ENCODE measurements at regions not wholly inside any gene's neighbourhood (a gene's known extent, or its start where the extent isn't known, plus 50 kb on each side); places are given as distances from the start of the nearest gene placed in this dataset.

GRCh38 chr12:34142430-34142829, 120.1 kb downstream of the ALG10 start:
- Histone ChIP-seq H3K9me3 (ENCODE audit: control insufficient read depth, insufficient read depth, low read depth, low read length) (no peaks in the 10 kb centered on the region), H3K4me3 (replicated peaks in 1 of 4; ENCODE audit: control extremely low read depth in 1 of 4, insufficient read depth in 1 of 4, low read depth in 3 of 4, low read length in 4 of 4) (no peak overlapping the region), H3K36me3 (ENCODE audit: control insufficient read depth, insufficient read depth, low read length) (no peaks in the 10 kb centered on the region), H4K20me1 (ENCODE audit: control insufficient read depth, extremely low read depth, insufficient read depth, low read length) (no peaks in the 10 kb centered on the region), H3K4me2 (ENCODE audit: extremely low read depth, insufficient read depth, low read length) (no peak overlapping the region), H3K27me3 (ENCODE audit: control insufficient read depth, insufficient read depth, low read length) (no peaks in the 10 kb centered on the region), H3K27ac (ENCODE audit: insufficient read depth, low read length) (no peak overlapping the region), H3K4me1 (ENCODE audit: control insufficient read depth, extremely low read depth, insufficient read depth, low read length) (no peaks in the 10 kb centered on the region), H2AFZ (ENCODE audit: low read length) (no peak overlapping the region), H3K9ac (ENCODE audit: insufficient read depth, low read length) (no peak overlapping the region), H3K79me2 (ENCODE audit: control insufficient read depth, insufficient read depth, low read length) (no peaks in the 10 kb centered on the region)
- no peak for DNase-seq (ENCODE audit: low read depth in 2 of 2)
- TF ChIP-seq, protein P1, sequence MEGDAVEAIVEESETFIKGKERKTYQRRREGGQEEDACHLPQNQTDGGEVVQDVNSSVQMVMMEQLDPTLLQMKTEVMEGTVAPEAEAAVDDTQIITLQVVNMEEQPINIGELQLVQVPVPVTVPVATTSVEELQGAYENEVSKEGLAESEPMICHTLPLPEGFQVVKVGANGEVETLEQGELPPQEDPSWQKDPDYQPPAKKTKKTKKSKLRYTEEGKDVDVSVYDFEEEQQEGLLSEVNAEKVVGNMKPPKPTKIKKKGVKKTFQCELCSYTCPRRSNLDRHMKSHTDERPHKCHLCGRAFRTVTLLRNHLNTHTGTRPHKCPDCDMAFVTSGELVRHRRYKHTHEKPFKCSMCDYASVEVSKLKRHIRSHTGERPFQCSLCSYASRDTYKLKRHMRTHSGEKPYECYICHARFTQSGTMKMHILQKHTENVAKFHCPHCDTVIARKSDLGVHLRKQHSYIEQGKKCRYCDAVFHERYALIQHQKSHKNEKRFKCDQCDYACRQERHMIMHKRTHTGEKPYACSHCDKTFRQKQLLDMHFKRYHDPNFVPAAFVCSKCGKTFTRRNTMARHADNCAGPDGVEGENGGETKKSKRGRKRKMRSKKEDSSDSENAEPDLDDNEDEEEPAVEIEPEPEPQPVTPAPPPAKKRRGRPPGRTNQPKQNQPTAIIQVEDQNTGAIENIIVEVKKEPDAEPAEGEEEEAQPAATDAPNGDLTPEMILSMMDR (conservative IDR thresholded peaks at IDR 0.05 in 1 of 2, IDR thresholded peaks at IDR 0.05 in 1 of 2; ENCODE audit: low read depth in 1 of 2, low read length in 2 of 2): no peak
- TF ChIP-seq EZH2 (IDR thresholded peaks at IDR 0.05; ENCODE audit: low read length, missing control alignments): no peak

GRCh38 chr12:34151019-34151418, 128.7 kb downstream of the ALG10 start:
- DNase-seq (ENCODE audit: low read depth in 2 of 2): no peak
- H2AFZ ChIP-seq (ENCODE audit: low read length): no peak overlapping the region

DNA sequence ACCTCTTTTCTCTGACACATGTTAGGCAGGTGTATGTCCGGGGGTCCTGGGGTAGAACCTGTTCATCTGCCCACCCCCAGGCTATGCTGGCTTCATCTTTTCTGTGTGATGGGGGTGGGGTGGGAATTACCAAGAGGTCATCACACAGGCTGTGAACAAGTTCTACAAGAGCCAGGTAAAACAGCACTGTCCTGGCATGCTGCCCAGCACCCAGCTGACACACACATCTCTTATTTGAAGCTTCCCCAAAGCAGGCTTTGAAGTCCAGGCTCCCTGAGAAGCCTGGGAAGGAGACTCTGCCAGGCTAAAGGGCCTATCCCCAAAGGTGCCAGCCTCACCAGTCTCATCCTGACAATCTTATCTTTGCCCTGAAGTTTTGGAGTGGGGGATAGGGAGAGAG, 141.1 kb downstream of the ALG10 start:
- H2AFZ ChIP-seq (ENCODE audit: low read length): no peak overlapping the region
- TF ChIP-seq EZH2 (IDR thresholded peaks at IDR 0.05; ENCODE audit: low read length, missing control alignments): no peak
- TF ChIP-seq, protein P1 (conservative IDR thresholded peaks at IDR 0.05 in 1 of 2, IDR thresholded peaks at IDR 0.05 in 1 of 2; ENCODE audit: low read depth in 1 of 2, low read length in 2 of 2): no peak
- no peaks in the 10 kb centered on the region for H3K27me3 ChIP-seq (ENCODE audit: control insufficient read depth, insufficient read depth, low read length)
- no peak overlapping the region for H3K4me2 ChIP-seq (ENCODE audit: extremely low read depth, insufficient read depth, low read length)
- H3K36me3 ChIP-seq (ENCODE audit: control insufficient read depth, insufficient read depth, low read length): no peaks in the 10 kb centered on the region
- no peaks in the 10 kb centered on the region for H3K79me2 ChIP-seq (ENCODE audit: control insufficient read depth, insufficient read depth, low read length)
- no peaks in the 10 kb centered on the region for H4K20me1 ChIP-seq (ENCODE audit: control insufficient read depth, extremely low read depth, insufficient read depth, low read length)
- H3K4me1 ChIP-seq (ENCODE audit: control insufficient read depth, extremely low read depth, insufficient read depth, low read length): no peaks in the 10 kb centered on the region
- no peaks in the 10 kb centered on the region for H3K9me3 ChIP-seq (ENCODE audit: control insufficient read depth, insufficient read depth, low read depth, low read length)
- H3K9ac ChIP-seq (ENCODE audit: insufficient read depth, low read length): no peak overlapping the region
- no peak for DNase-seq (ENCODE audit: low read depth in 2 of 2)
- H3K27ac ChIP-seq (ENCODE audit: insufficient read depth, low read length): no peak overlapping the region
- H3K4me3 ChIP-seq (replicated peaks in 1 of 4; ENCODE audit: control extremely low read depth in 1 of 4, insufficient read depth in 1 of 4, low read depth in 3 of 4, low read length in 4 of 4): no peak overlapping the region

More at GRCh38 chr12:34151019-34151418, 128.7 kb downstream of the ALG10 start:
- TF ChIP-seq, protein P1 (conservative IDR thresholded peaks at IDR 0.05 in 1 of 2, IDR thresholded peaks at IDR 0.05 in 1 of 2; ENCODE audit: low read depth in 1 of 2, low read length in 2 of 2): no peak
- no peak for TF ChIP-seq EZH2 (IDR thresholded peaks at IDR 0.05; ENCODE audit: low read length, missing control alignments)
- no peaks in the 10 kb centered on the region for H4K20me1 ChIP-seq (ENCODE audit: control insufficient read depth, extremely low read depth, insufficient read depth, low read length)
- H3K4me1 ChIP-seq (ENCODE audit: control insufficient read depth, extremely low read depth, insufficient read depth, low read length): no peaks in the 10 kb centered on the region
- H3K4me3 ChIP-seq (replicated peaks in 1 of 4; ENCODE audit: control extremely low read depth in 1 of 4, insufficient read depth in 1 of 4, low read depth in 3 of 4, low read length in 4 of 4): no peak overlapping the region
- H3K4me2 ChIP-seq (ENCODE audit: extremely low read depth, insufficient read depth, low read length): no peak overlapping the region
- no peaks in the 10 kb centered on the region for H3K27me3 ChIP-seq (ENCODE audit: control insufficient read depth, insufficient read depth, low read length)
- no peaks in the 10 kb centered on the region for H3K9me3 ChIP-seq (ENCODE audit: control insufficient read depth, insufficient read depth, low read depth, low read length)
- H3K79me2 ChIP-seq (ENCODE audit: control insufficient read depth, insufficient read depth, low read length): no peaks in the 10 kb centered on the region
- no peak overlapping the region for H3K9ac ChIP-seq (ENCODE audit: insufficient read depth, low read length)
- no peaks in the 10 kb centered on the region for H3K36me3 ChIP-seq (ENCODE audit: control insufficient read depth, insufficient read depth, low read length)
- no peak overlapping the region for H3K27ac ChIP-seq (ENCODE audit: insufficient read depth, low read length)

All from fibroblast of lung (primary cell).